Astrocyte (in vitro differentiated cells and primary cell): ENCODE measurements at regions not wholly inside any gene's neighbourhood (a gene's known extent, or its start where the extent isn't known, plus 50 kb on each side); places are given as distances from the start of the nearest gene placed in this dataset.

Experiments
- DNase-seq: peaks from one replicate; pipeline ENCODE4 v3.0.0-alpha.2; 2010; ENCODE audit warnings: low read depth
- FAIRE-seq: peaks from 2 replicates; lab custom pipeline; 2011; peaks lifted over from hg19 to GRCh38; lab: Jason Lieb, UNC
- H2AFZ ChIP-seq: 2 replicates; pipeline ENCODE4 v1.6.0; 2012; ENCODE audit warnings: low read depth, low read length, inconsistent platforms
- H3K27ac ChIP-seq: 2 replicates; pipeline ENCODE4 v1.5.1; 2011; ENCODE audit warnings: low read depth, low read length, inconsistent platforms
- H3K27me3 ChIP-seq: 2 replicates; pipeline ENCODE4 v1.6.0; 2011; ENCODE audit warnings: low read length, inconsistent platforms; ENCODE audit not compliant: insufficient read depth
- H3K36me3 ChIP-seq: 2 replicates; pipeline ENCODE4 v1.5.1; 2011; ENCODE audit warnings: low read length, inconsistent platforms; ENCODE audit not compliant: insufficient read depth
- H3K4me1 ChIP-seq: 2 replicates; pipeline ENCODE4 v1.5.1; 2011; ENCODE audit warnings: low read length, inconsistent platforms; ENCODE audit not compliant: insufficient read depth
- H3K4me2 ChIP-seq: 2 replicates; pipeline ENCODE4 v1.6.0; 2012; ENCODE audit warnings: low read length, inconsistent platforms
- H3K4me3 ChIP-seq: 2 replicates; pipeline ENCODE4 v1.5.1; 2011; ENCODE audit warnings: low read depth, mild to moderate bottlenecking, low read length, inconsistent platforms; ENCODE audit not compliant: insufficient read depth
- H3K79me2 ChIP-seq: 2 replicates; pipeline ENCODE4 v1.6.0; 2012; ENCODE audit warnings: mild to moderate bottlenecking, low read length, inconsistent platforms; ENCODE audit not compliant: insufficient read depth
- H3K9ac ChIP-seq: 2 replicates; pipeline ENCODE4 v1.6.0; 2012; ENCODE audit warnings: mild to moderate bottlenecking, low read length, inconsistent platforms
- H3K9me3 ChIP-seq: 2 replicates; pipeline ENCODE4 v1.5.1; 2012; ENCODE audit warnings: low read depth, mild to moderate bottlenecking, low read length, inconsistent platforms; ENCODE audit not compliant: insufficient read depth
- H4K20me1 ChIP-seq: 2 replicates; pipeline ENCODE4 v1.6.0; 2012; ENCODE audit warnings: low read length, inconsistent platforms; ENCODE audit not compliant: insufficient read depth
- H3K27ac Mint-ChIP-seq: one replicate; pipeline ENCODE4 v1.8.0; 2021; ENCODE audit warnings: mild to moderate bottlenecking, mixed read lengths; ENCODE audit not compliant: unreplicated experiment
- H3K27me3 Mint-ChIP-seq: one replicate; pipeline ENCODE4 v1.8.0; 2021; ENCODE audit warnings: low read depth, mixed read lengths; ENCODE audit not compliant: unreplicated experiment
- H3K36me3 Mint-ChIP-seq: one replicate; pipeline ENCODE4 v1.8.0; 2021; ENCODE audit warnings: low read depth, mixed read lengths; ENCODE audit not compliant: unreplicated experiment
- H3K4me1 Mint-ChIP-seq: one replicate; pipeline ENCODE4 v1.8.0; 2021; ENCODE audit warnings: low read depth, mixed read lengths; ENCODE audit not compliant: unreplicated experiment
- H3K4me3 Mint-ChIP-seq: one replicate; pipeline ENCODE4 v1.8.0; 2021; ENCODE audit warnings: mild to moderate bottlenecking, moderate library complexity, mixed read lengths; ENCODE audit not compliant: unreplicated experiment
- H3K9me3 Mint-ChIP-seq: one replicate; pipeline ENCODE4 v1.8.0; 2021; ENCODE audit warnings: mild to moderate bottlenecking, mixed read lengths; ENCODE audit not compliant: unreplicated experiment
- CTCF ChIP-seq: IDR thresholded peaks from 2 replicates; pipeline ENCODE4 v1.5.1; 2011; ENCODE audit warnings: low read depth, mild to moderate bottlenecking, inconsistent platforms, low read length, moderate library complexity; ENCODE audit not compliant: insufficient read depth
- EZH2 ChIP-seq: IDR thresholded peaks from 2 replicates; pipeline ENCODE4 v1.6.1; 2012; ENCODE audit warnings: mild to moderate bottlenecking, low read length, inconsistent platforms; ENCODE audit not compliant: insufficient read depth

GRCh38 chr2:56684327-56684726, 500.5 kb downstream of the CCDC85A start:
- Histone ChIP-seq H3K9ac (no peak overlapping the region), H3K79me2 (no peaks in the 10 kb centered on the region), H4K20me1 (no peaks in the 10 kb centered on the region), H2AFZ (no peak overlapping the region), H3K4me3 (no peak overlapping the region), H3K4me2 (no peak overlapping the region), H3K27me3 (no peaks in the 10 kb centered on the region), H3K36me3 (no peaks in the 10 kb centered on the region), H3K9me3 (no peaks in the 10 kb centered on the region), H3K4me1 (no peaks in the 10 kb centered on the region), H3K27ac (no peak overlapping the region)
- FAIRE-seq: no peak
- peaks cover 37% of the 10 kb centered on the region for H3K4me1 Mint-ChIP-seq
- TF ChIP-seq CTCF (no peak), EZH2 (no peak)
- no peak for DNase-seq
- no peak overlapping the region for H3K27ac Mint-ChIP-seq
- no peaks in the 10 kb centered on the region for H3K27me3 Mint-ChIP-seq
- H3K4me3 Mint-ChIP-seq: no peak overlapping the region
- H3K9me3 Mint-ChIP-seq: no peaks in the 10 kb centered on the region
- H3K36me3 Mint-ChIP-seq: no peaks in the 10 kb centered on the region

- Mint-ChIP-seq H3K9me3 (no peaks in the 10 kb centered on the region), H3K4me1 (peaks cover 32% of the 10 kb centered on the region), H3K27ac (no peak overlapping the region), H3K4me3 (no peak overlapping the region), H3K27me3 (no peaks in the 10 kb centered on the region), H3K36me3 (no peaks in the 10 kb centered on the region)
- Histone ChIP-seq H3K27ac (no peak overlapping the region), H3K36me3 (no peaks in the 10 kb centered on the region), H3K27me3 (no peaks in the 10 kb centered on the region), H2AFZ (no peak overlapping the region), H3K9ac (no peak overlapping the region), H3K4me2 (no peak overlapping the region), H3K79me2 (no peaks in the 10 kb centered on the region), H3K4me1 (no peaks in the 10 kb centered on the region), H3K9me3 (no peaks in the 10 kb centered on the region), H4K20me1 (no peaks in the 10 kb centered on the region), H3K4me3 (no peak overlapping the region)
- FAIRE-seq (no peak), DNase-seq (no peak)
- no peak for TF ChIP-seq EZH2
- no peak for TF ChIP-seq CTCF
Measured at GRCh38 chr2:56685205-56685604, 501.4 kb downstream of the CCDC85A start.

GRCh38 chr2:56687169-56687568, 503.4 kb downstream of the CCDC85A start:
- FAIRE-seq: peak; percentile 54
- H3K4me3 Mint-ChIP-seq: no peak overlapping the region

More at GRCh38 chr2:56687169-56687568, 503.4 kb downstream of the CCDC85A start:
- H3K36me3 Mint-ChIP-seq: no peaks in the 10 kb centered on the region
- Histone ChIP-seq H3K79me2 (no peaks in the 10 kb centered on the region), H3K4me2 (no peak overlapping the region), H3K36me3 (no peaks in the 10 kb centered on the region), H4K20me1 (no peaks in the 10 kb centered on the region), H3K9me3 (no peaks in the 10 kb centered on the region), H3K27me3 (no peaks in the 10 kb centered on the region), H3K4me1 (no peaks in the 10 kb centered on the region), H3K9ac (no peak overlapping the region), H3K4me3 (no peak overlapping the region), H2AFZ (no peak overlapping the region), H3K27ac (no peak overlapping the region)
- DNase-seq: peak; percentile 36
- no peaks in the 10 kb centered on the region for H3K9me3 Mint-ChIP-seq
- no peak for TF ChIP-seq EZH2
- no peak for TF ChIP-seq CTCF
- H3K27ac Mint-ChIP-seq: no peak overlapping the region
- H3K27me3 Mint-ChIP-seq: no peaks in the 10 kb centered on the region
- peaks cover 21% of the 10 kb centered on the region for H3K4me1 Mint-ChIP-seq
